ENCODE measurements at regions not wholly inside any gene's neighbourhood (a gene's known extent, or its start where the extent isn't known, plus 50 kb on each side); places are given as distances from the start of the nearest gene placed in this dataset.

- TF ChIP-seq CEBPB (IDR thresholded peaks at IDR 0.05) (no peak), TCF12 (IDR thresholded peaks at IDR 0.05; ENCODE audit: low read depth) (no peak), NFIC (IDR thresholded peaks at IDR 0.05) (no peak), USF1 (IDR thresholded peaks at IDR 0.05) (no peak)
Observed at GRCh38 chr6:169378620-169379381, 125.2 kb upstream of the THBS2 start.

- TF ChIP-seq RAD21 (IDR thresholded peaks at IDR 0.05; ENCODE audit: low read depth) = no peak
- TF ChIP-seq, protein P1, sequence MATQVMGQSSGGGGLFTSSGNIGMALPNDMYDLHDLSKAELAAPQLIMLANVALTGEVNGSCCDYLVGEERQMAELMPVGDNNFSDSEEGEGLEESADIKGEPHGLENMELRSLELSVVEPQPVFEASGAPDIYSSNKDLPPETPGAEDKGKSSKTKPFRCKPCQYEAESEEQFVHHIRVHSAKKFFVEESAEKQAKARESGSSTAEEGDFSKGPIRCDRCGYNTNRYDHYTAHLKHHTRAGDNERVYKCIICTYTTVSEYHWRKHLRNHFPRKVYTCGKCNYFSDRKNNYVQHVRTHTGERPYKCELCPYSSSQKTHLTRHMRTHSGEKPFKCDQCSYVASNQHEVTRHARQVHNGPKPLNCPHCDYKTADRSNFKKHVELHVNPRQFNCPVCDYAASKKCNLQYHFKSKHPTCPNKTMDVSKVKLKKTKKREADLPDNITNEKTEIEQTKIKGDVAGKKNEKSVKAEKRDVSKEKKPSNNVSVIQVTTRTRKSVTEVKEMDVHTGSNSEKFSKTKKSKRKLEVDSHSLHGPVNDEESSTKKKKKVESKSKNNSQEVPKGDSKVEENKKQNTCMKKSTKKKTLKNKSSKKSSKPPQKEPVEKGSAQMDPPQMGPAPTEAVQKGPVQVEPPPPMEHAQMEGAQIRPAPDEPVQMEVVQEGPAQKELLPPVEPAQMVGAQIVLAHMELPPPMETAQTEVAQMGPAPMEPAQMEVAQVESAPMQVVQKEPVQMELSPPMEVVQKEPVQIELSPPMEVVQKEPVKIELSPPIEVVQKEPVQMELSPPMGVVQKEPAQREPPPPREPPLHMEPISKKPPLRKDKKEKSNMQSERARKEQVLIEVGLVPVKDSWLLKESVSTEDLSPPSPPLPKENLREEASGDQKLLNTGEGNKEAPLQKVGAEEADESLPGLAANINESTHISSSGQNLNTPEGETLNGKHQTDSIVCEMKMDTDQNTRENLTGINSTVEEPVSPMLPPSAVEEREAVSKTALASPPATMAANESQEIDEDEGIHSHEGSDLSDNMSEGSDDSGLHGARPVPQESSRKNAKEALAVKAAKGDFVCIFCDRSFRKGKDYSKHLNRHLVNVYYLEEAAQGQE (IDR thresholded peaks at IDR 0.05; ENCODE audit: low read depth) = no peak
- no peak for TF ChIP-seq TCF12 (IDR thresholded peaks at IDR 0.05; ENCODE audit: low read depth)
- TF ChIP-seq CREB1 (IDR thresholded peaks at IDR 0.05; ENCODE audit: low read depth) = no peak
- TF ChIP-seq EP300 (IDR thresholded peaks at IDR 0.05; ENCODE audit: borderline replicate concordance) = no peak
- no peak for TF ChIP-seq NFIC (IDR thresholded peaks at IDR 0.05)
- no peak for TF ChIP-seq CEBPB (IDR thresholded peaks at IDR 0.05)
- TF ChIP-seq YY1 (IDR thresholded peaks at IDR 0.05; ENCODE audit: low read depth) = no peak
- no peak for TF ChIP-seq FOXM1 (IDR thresholded peaks at IDR 0.05; ENCODE audit: borderline replicate concordance, low read depth)
- TF ChIP-seq USF1 (IDR thresholded peaks at IDR 0.05) = no peak
- TF ChIP-seq ZBTB7A (IDR thresholded peaks at IDR 0.05; ENCODE audit: low read depth) = no peak
- TF ChIP-seq TEAD4 (IDR thresholded peaks at IDR 0.05) = no peak
- no peak for TF ChIP-seq TAF1 (IDR thresholded peaks at IDR 0.05; ENCODE audit: low read depth)
- TF ChIP-seq MAX (IDR thresholded peaks at IDR 0.05) = no peak
- no peak for TF ChIP-seq EGR1 (IDR thresholded peaks at IDR 0.05)
Observed at GRCh38 chr6:169376458-169376857, 122.8 kb upstream of the THBS2 start.

- no peak for TF ChIP-seq TEAD4 (IDR thresholded peaks at IDR 0.05)
- no peak for TF ChIP-seq FOXM1 (IDR thresholded peaks at IDR 0.05; ENCODE audit: borderline replicate concordance, low read depth)
- no peak for TF ChIP-seq CREB1 (IDR thresholded peaks at IDR 0.05; ENCODE audit: low read depth)
- no peak for TF ChIP-seq NFIC (IDR thresholded peaks at IDR 0.05)
- TF ChIP-seq USF1 (IDR thresholded peaks at IDR 0.05) = no peak
- TF ChIP-seq EGR1 (IDR thresholded peaks at IDR 0.05) = no peak
- TF ChIP-seq, protein P1 (IDR thresholded peaks at IDR 0.05; ENCODE audit: low read depth) = no peak
- TF ChIP-seq EP300 (IDR thresholded peaks at IDR 0.05; ENCODE audit: borderline replicate concordance) = no peak
- TF ChIP-seq RAD21 (IDR thresholded peaks at IDR 0.05; ENCODE audit: low read depth) = no peak
- TF ChIP-seq YY1 (IDR thresholded peaks at IDR 0.05; ENCODE audit: low read depth) = no peak
- TF ChIP-seq TAF1 (IDR thresholded peaks at IDR 0.05; ENCODE audit: low read depth) = no peak
- no peak for TF ChIP-seq MAX (IDR thresholded peaks at IDR 0.05)
- TF ChIP-seq ZBTB7A (IDR thresholded peaks at IDR 0.05; ENCODE audit: low read depth) = no peak
- TF ChIP-seq CEBPB (IDR thresholded peaks at IDR 0.05) = no peak
- TF ChIP-seq TCF12 (IDR thresholded peaks at IDR 0.05; ENCODE audit: low read depth) = no peak
Observed at GRCh38 chr6:169372589-169372988, 118.9 kb upstream of the THBS2 start.

DNA sequence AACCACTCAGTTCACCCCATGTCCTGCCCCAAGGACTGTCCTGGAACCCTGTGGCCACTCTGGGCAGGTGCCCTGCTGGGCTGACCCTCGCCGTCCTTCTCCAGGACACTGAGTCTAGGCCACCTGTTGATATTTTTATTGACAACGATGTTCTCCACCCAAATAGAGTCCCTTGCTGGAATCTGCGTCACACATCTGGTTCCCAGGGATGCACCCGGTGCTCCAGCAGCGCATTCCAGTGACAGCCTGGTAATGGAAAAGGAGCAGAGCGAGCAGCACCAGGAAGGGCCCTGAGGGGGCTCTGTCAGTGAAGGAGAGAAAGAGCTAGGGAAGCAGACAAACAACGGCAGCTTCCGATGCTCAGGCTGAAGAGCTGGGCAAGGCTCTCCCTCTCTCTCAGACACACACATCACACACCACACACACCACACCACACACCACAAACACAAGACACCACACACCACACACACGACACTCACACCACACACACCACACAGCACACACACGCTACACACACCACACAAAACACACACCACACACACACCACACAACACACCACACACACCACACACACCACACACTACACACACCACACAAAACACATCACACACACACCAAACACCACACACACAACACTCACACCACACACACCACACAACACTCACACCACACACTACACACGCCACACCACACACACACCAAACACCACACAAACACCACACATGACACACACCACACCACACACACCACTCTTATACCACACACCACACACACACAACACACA is 117.9 kb upstream of the THBS2 start:
- TF ChIP-seq YY1 (IDR thresholded peaks at IDR 0.05; ENCODE audit: low read depth) = no peak
- no peak for TF ChIP-seq USF1 (IDR thresholded peaks at IDR 0.05)
- TF ChIP-seq RAD21 (IDR thresholded peaks at IDR 0.05; ENCODE audit: low read depth) = no peak
- TF ChIP-seq CEBPB (IDR thresholded peaks at IDR 0.05) = no peak
- no peak for TF ChIP-seq MAX (IDR thresholded peaks at IDR 0.05)
- TF ChIP-seq CREB1 (IDR thresholded peaks at IDR 0.05; ENCODE audit: low read depth) = no peak
- TF ChIP-seq TCF12 (IDR thresholded peaks at IDR 0.05; ENCODE audit: low read depth) = no peak
- TF ChIP-seq ZBTB7A (IDR thresholded peaks at IDR 0.05; ENCODE audit: low read depth) = no peak
- no peak for TF ChIP-seq TAF1 (IDR thresholded peaks at IDR 0.05; ENCODE audit: low read depth)
- TF ChIP-seq TEAD4 (IDR thresholded peaks at IDR 0.05) = no peak
- TF ChIP-seq EP300 (IDR thresholded peaks at IDR 0.05; ENCODE audit: borderline replicate concordance) = no peak
- TF ChIP-seq NFIC (IDR thresholded peaks at IDR 0.05) = no peak
- TF ChIP-seq EGR1 (IDR thresholded peaks at IDR 0.05) = no peak
- no peak for TF ChIP-seq FOXM1 (IDR thresholded peaks at IDR 0.05; ENCODE audit: borderline replicate concordance, low read depth)
- TF ChIP-seq, protein P1 (IDR thresholded peaks at IDR 0.05; ENCODE audit: low read depth) = no peak
